ENCODE measurements at regions not wholly inside any gene's neighbourhood (a gene's known extent, or its start where the extent isn't known, plus 50 kb on each side); places are given as distances from the start of the nearest gene placed in this dataset.

- no peak for TF ChIP-seq JUND (IDR thresholded peaks at IDR 0.05; ENCODE audit: low read length)
- TF ChIP-seq, protein P1, sequence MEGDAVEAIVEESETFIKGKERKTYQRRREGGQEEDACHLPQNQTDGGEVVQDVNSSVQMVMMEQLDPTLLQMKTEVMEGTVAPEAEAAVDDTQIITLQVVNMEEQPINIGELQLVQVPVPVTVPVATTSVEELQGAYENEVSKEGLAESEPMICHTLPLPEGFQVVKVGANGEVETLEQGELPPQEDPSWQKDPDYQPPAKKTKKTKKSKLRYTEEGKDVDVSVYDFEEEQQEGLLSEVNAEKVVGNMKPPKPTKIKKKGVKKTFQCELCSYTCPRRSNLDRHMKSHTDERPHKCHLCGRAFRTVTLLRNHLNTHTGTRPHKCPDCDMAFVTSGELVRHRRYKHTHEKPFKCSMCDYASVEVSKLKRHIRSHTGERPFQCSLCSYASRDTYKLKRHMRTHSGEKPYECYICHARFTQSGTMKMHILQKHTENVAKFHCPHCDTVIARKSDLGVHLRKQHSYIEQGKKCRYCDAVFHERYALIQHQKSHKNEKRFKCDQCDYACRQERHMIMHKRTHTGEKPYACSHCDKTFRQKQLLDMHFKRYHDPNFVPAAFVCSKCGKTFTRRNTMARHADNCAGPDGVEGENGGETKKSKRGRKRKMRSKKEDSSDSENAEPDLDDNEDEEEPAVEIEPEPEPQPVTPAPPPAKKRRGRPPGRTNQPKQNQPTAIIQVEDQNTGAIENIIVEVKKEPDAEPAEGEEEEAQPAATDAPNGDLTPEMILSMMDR (IDR thresholded peaks at IDR 0.05; ENCODE audit: control extremely low read depth in 1 of 3, insufficient read depth in 1 of 3, low read depth in 1 of 3, low read length in 3 of 3), result no peak
- TF ChIP-seq SP1 (IDR thresholded peaks at IDR 0.05; ENCODE audit: low read depth, low read length), result no peak
- no peak for TF ChIP-seq EGR1 (IDR thresholded peaks at IDR 0.05; ENCODE audit: borderline replicate concordance, low read depth, low read length)
- TF ChIP-seq GABPA (IDR thresholded peaks at IDR 0.05; ENCODE audit: borderline replicate concordance, insufficient read depth, low read length), result no peak
- TF ChIP-seq NRF1 (IDR thresholded peaks at IDR 0.05; ENCODE audit: low read depth, low read length), result no peak
- no peak for TF ChIP-seq RAD21 (IDR thresholded peaks at IDR 0.05 in 1 of 2, conservative IDR thresholded peaks at IDR 0.05 in 1 of 2; ENCODE audit: low read depth in 2 of 2, low read length in 2 of 2)
- no peak for TF ChIP-seq POLR2A (IDR thresholded peaks at IDR 0.05; ENCODE audit: control extremely low read depth in 1 of 2, low read depth in 2 of 2, low read length in 2 of 2)
These were observed 97.9 kb upstream of the TENM4 start for GRCh38 chr11:79538775-79539174.

Measured in H1 (cell line).